Tibial artery (tissue), 4 donors: ENCODE measurements at regions not wholly inside any gene's neighbourhood (a gene's known extent, or its start where the extent isn't known, plus 50 kb on each side); places are given as distances from the start of the nearest gene placed in this dataset.

ENCODE experiments used
- DNase-seq, 2 donors: peaks; one replicate each; pipeline ENCODE4 v3.0.0-alpha.2; 2019
- H3K27ac ChIP-seq, 2 donors: fragments of 200-600 bp; sonication (generic) in 1 of 2; 1 replicate in 1 of 2; 2 replicates in 1 of 2; pipeline ENCODE4 v1.5.1; 2018 to 2019; ENCODE audit warnings: mild to moderate bottlenecking in 1 of 2
- H3K27me3 ChIP-seq, 2 donors: fragments of 200-600 bp; sonication (generic) in 1 of 2; one replicate each; pipeline versions ENCODE4 v1.5.1 to v1.6.0; 2016 to 2019
- H3K36me3 ChIP-seq, 3 donors: fragments of 200-600 bp; sonication (generic) in 2 of 3; one replicate each; pipeline ENCODE4 v1.5.1; 2016 to 2019; ENCODE audit warnings: mild to moderate bottlenecking in 2 of 3
- H3K4me1 ChIP-seq, 4 donors: fragments of 200-600 bp; sonication (generic) in 2 of 4; 1 replicate in 3 of 4; 2 replicates in 1 of 4; pipeline ENCODE4 v1.5.1; 2016 to 2019
- H3K4me3 ChIP-seq, 2 donors: fragments of 200-600 bp; sonication (generic) in 1 of 2; 1 replicate in 1 of 2; 2 replicates in 1 of 2; pipeline ENCODE4 v1.5.1; 2018 to 2019; ENCODE audit warnings: mild to moderate bottlenecking in 2 of 2
- H3K9me3 ChIP-seq, 3 donors: fragments of 200-600 bp; sonication (generic) in 1 of 3; one replicate each; pipeline ENCODE4 v1.5.1; 2016 to 2019
- CTCF ChIP-seq, 2 experiments: fragments of 200-600 bp in 1 of 2; fragments of 450-650 bp in 1 of 2; IDR thresholded peaks; one replicate each; pipeline ENCODE4 v1.5.1; 2017 to 2019; ENCODE audit warnings: antibody characterized with exemption in 2 of 2, mild to moderate bottlenecking in 1 of 2, moderate library complexity in 1 of 2
- intact Hi-C: fragments of 100-400 bp; cut with DNase I; formaldehyde crosslinking; loops from one replicate; pipeline ENCODE4 v1.15.0; 2023; ENCODE audit warnings: low total_unique reads

- TF ChIP-seq CTCF (IDR thresholded peaks at IDR 0.05) = no peak
- no peak for DNase-seq
- no peaks in the 10 kb centered on the region for H3K27me3 ChIP-seq
Observed at GRCh38 chr3:102240720-102241119, 194.1 kb upstream of the ZPLD1 start.

GRCh38 chr3:102248981-102249705, 185.7 kb upstream of the ZPLD1 start:
- intact Hi-C loops = no loop called here
- H3K9me3 ChIP-seq = no peaks in the 10 kb centered on the region
- H3K27ac ChIP-seq = no peak overlapping the region
- no peak for DNase-seq
- no peaks in the 10 kb centered on the region for H3K4me1 ChIP-seq
- H3K36me3 ChIP-seq = no peaks in the 10 kb centered on the region
- no peaks in the 10 kb centered on the region for H3K27me3 ChIP-seq
- TF ChIP-seq CTCF (IDR thresholded peaks at IDR 0.05) = no peak
- no peak overlapping the region for H3K4me3 ChIP-seq

More at GRCh38 chr3:102240720-102241119, 194.1 kb upstream of the ZPLD1 start:
- Histone ChIP-seq H3K9me3 (no peaks in the 10 kb centered on the region), H3K4me1 (no peaks in the 10 kb centered on the region), H3K36me3 (no peaks in the 10 kb centered on the region), H3K4me3 (no peak overlapping the region), H3K27ac (no peak overlapping the region)
- intact Hi-C loops = no loop called here

- DNase-seq = no peak
- Histone ChIP-seq H3K27ac (no peak overlapping the region), H3K36me3 (no peaks in the 10 kb centered on the region), H3K4me1 (no peaks in the 10 kb centered on the region), H3K9me3 (no peaks in the 10 kb centered on the region), H3K27me3 (no peaks in the 10 kb centered on the region), H3K4me3 (no peak overlapping the region)
- intact Hi-C loops = no loop called here
- no peak for TF ChIP-seq CTCF (IDR thresholded peaks at IDR 0.05)
Observed at GRCh38 chr3:102255736-102256135, 179.1 kb upstream of the ZPLD1 start.

GRCh38 chr3:102258666-102259227, 176.1 kb upstream of the ZPLD1 start:
- H3K27ac ChIP-seq = no peak overlapping the region
- DNase-seq = no peak
- H3K9me3 ChIP-seq = no peaks in the 10 kb centered on the region
- no peak for TF ChIP-seq CTCF (IDR thresholded peaks at IDR 0.05)
- no peaks in the 10 kb centered on the region for H3K4me1 ChIP-seq
- intact Hi-C loops = no loop called here
- H3K4me3 ChIP-seq = no peak overlapping the region
- H3K27me3 ChIP-seq = no peaks in the 10 kb centered on the region
- H3K36me3 ChIP-seq = no peaks in the 10 kb centered on the region

- no peaks in the 10 kb centered on the region for H3K4me1 ChIP-seq
- intact Hi-C loops = no loop called here
Observed at GRCh38 chr3:102259663-102260062, 175.2 kb upstream of the ZPLD1 start.

More at GRCh38 chr3:102259663-102260062, 175.2 kb upstream of the ZPLD1 start:
- no peaks in the 10 kb centered on the region for H3K27me3 ChIP-seq
- no peak for DNase-seq
- H3K36me3 ChIP-seq = no peaks in the 10 kb centered on the region
- H3K27ac ChIP-seq = no peak overlapping the region
- no peak for TF ChIP-seq CTCF (IDR thresholded peaks at IDR 0.05)
- no peak overlapping the region for H3K4me3 ChIP-seq
- H3K9me3 ChIP-seq = no peaks in the 10 kb centered on the region
